Gastroesophageal sphincter (tissue), 4 donors: ENCODE measurements at regions not wholly inside any gene's neighbourhood (a gene's known extent, or its start where the extent isn't known, plus 50 kb on each side); places are given as distances from the start of the nearest gene placed in this dataset.
"Not testable (repeated sequence)": the region's sequence is repeated elsewhere in the genome, so short reads cannot be mapped to it uniquely, and the experiment has no call there.

Experiments
- ATAC-seq: fragments of 150-250 bp; one replicate; pipeline ENCODE4 v1.9.1; 2016; ENCODE audit warnings: mild to moderate bottlenecking, moderate library complexity
- H3K27ac ChIP-seq, 4 donors: fragments of 200-600 bp; sonication (generic) in 3 of 4; 1 replicate in 3 of 4; 2 replicates in 1 of 4; pipeline ENCODE4 v1.5.1; 2016 to 2019
- H3K27me3 ChIP-seq: fragments of 200-600 bp; sonication (generic); one replicate; pipeline ENCODE4 v1.5.1; 2019
- H3K36me3 ChIP-seq, 2 donors: fragments of 200-600 bp; sonication (generic); one replicate each; pipeline ENCODE4 v1.5.1; 2019; ENCODE audit warnings: control low read depth in 1 of 2
- H3K4me1 ChIP-seq, 3 donors: fragments of 200-600 bp; sonication (generic); 1 replicate in 2 of 3; 2 replicates in 1 of 3; pipeline ENCODE4 v1.5.1; 2016 to 2019; ENCODE audit warnings: control low read depth in 2 of 3
- H3K4me3 ChIP-seq, 2 donors: fragments of 200-600 bp; sonication (generic); one replicate each; pipeline ENCODE4 v1.5.1; 2019; ENCODE audit warnings: mild to moderate bottlenecking in 1 of 2, moderate library complexity in 1 of 2
- H3K9me3 ChIP-seq, 3 donors: fragments of 200-600 bp; sonication (generic); one replicate each; pipeline ENCODE4 v1.5.1; 2017 to 2019; ENCODE audit warnings: control low read depth in 2 of 3
- CTCF ChIP-seq, 4 experiments: fragments of 200-600 bp in 2 of 4; fragments of 450-650 bp in 2 of 4; sonication (generic) in 1 of 4; IDR thresholded peaks; one replicate each; pipeline ENCODE4 v1.5.1; 2017 to 2019; ENCODE audit warnings: antibody characterized with exemption in 4 of 4, mild to moderate bottlenecking in 2 of 4, moderate library complexity in 2 of 4
- EP300 ChIP-seq: sonication (generic); formaldehyde crosslinking; IDR thresholded peaks from one replicate; pipeline ENCODE4 v1.6.1; 2017; ENCODE audit warnings: antibody characterized with exemption, mild to moderate bottlenecking
- POLR2A ChIP-seq, 2 donors: fragments of 450-650 bp; IDR thresholded peaks; one replicate each; pipeline ENCODE4 v1.6.1; 2017; ENCODE audit warnings: antibody characterized with exemption in 2 of 2, mild to moderate bottlenecking in 2 of 2, moderate library complexity in 1 of 2
- POLR2AphosphoS5 ChIP-seq: sonication (generic); formaldehyde crosslinking; IDR thresholded peaks from one replicate; pipeline ENCODE4 v1.6.1; 2017; ENCODE audit warnings: antibody characterized with exemption
- WGBS, 2 donors: methylation state at CpG; one replicate each; pipeline ENCODE4 v1.1.5; 2018; ENCODE audit warnings: low coverage in 1 of 2; 5-methylcytosine and 5-hydroxymethylcytosine counted together

GRCh38 chr3:38960953-38961622 lies 90.7 kb downstream of the SCN11A start:
- H3K9me3 ChIP-seq: no peaks in the 10 kb centered on the region
- H3K36me3 ChIP-seq: no peaks in the 10 kb centered on the region
- TF ChIP-seq CTCF (IDR thresholded peaks at IDR 0.05): peak; percentile 6 to 44 (median 15)
- TF ChIP-seq POLR2AphosphoS5: no peak
- no peak for TF ChIP-seq POLR2A (IDR thresholded peaks at IDR 0.05)
- TF ChIP-seq EP300: no peak
- no peak overlapping the region for H3K4me3 ChIP-seq
- no peaks in the 10 kb centered on the region for H3K27me3 ChIP-seq
- no peaks in the 10 kb centered on the region for H3K4me1 ChIP-seq
- WGBS, 2 donors: 3% methylated on average over 4 to 5 of the region's 5 CpGs
- ATAC-seq: no peak
- H3K27ac ChIP-seq: no peak overlapping the region

- H3K9me3 ChIP-seq: no peaks in the 10 kb centered on the region
- ATAC-seq: no peak
- H3K4me1 ChIP-seq: no peaks in the 10 kb centered on the region
- 35 to 53% methylated on average over 2 to 5 of the region's 8 CpGs for WGBS, 2 donors
- no peak overlapping the region for H3K27ac ChIP-seq
- TF ChIP-seq POLR2A (IDR thresholded peaks at IDR 0.05) (no peak), EP300 (no peak), CTCF (IDR thresholded peaks at IDR 0.05) (no peak), POLR2AphosphoS5 (no peak)
- no peak overlapping the region for H3K4me3 ChIP-seq
- no peaks in the 10 kb centered on the region for H3K27me3 ChIP-seq
- H3K36me3 ChIP-seq: no peaks in the 10 kb centered on the region
Observed at GRCh38 chr3:38960042-38960622, 91.6 kb downstream of the SCN11A start.

GRCh38 chr3:38958026-38958720 lies 93.6 kb downstream of the SCN11A start:
- no peaks in the 10 kb centered on the region for H3K27me3 ChIP-seq
- H3K27ac ChIP-seq: no peak overlapping the region
- no peaks in the 10 kb centered on the region for H3K36me3 ChIP-seq
- ATAC-seq: no peak
- H3K9me3 ChIP-seq: no peaks in the 10 kb centered on the region
- TF ChIP-seq EP300 (no peak), POLR2A (IDR thresholded peaks at IDR 0.05) (no peak), POLR2AphosphoS5 (no peak), CTCF (IDR thresholded peaks at IDR 0.05) (no peak)
- no peak overlapping the region for H3K4me3 ChIP-seq
- 80 to 85% methylated on average over 2 to 5 of the region's 5 CpGs for WGBS, 2 donors
- no peaks in the 10 kb centered on the region for H3K4me1 ChIP-seq

- H3K36me3 ChIP-seq: no peaks in the 10 kb centered on the region
- no peak overlapping the region for H3K4me3 ChIP-seq
- H3K27me3 ChIP-seq: no peaks in the 10 kb centered on the region
- WGBS, 2 donors: 65 to 75% methylated on average over 1 to 2 of the region's 6 CpGs
- H3K4me1 ChIP-seq: no peaks in the 10 kb centered on the region
- H3K27ac ChIP-seq: no peak overlapping the region
- ATAC-seq: no peak
- TF ChIP-seq EP300 (no peak), CTCF (IDR thresholded peaks at IDR 0.05) (no peak), POLR2A (IDR thresholded peaks at IDR 0.05) (no peak), POLR2AphosphoS5 (no peak)
- no peaks in the 10 kb centered on the region for H3K9me3 ChIP-seq
Observed at GRCh38 chr3:38957296-38957695, 94.4 kb downstream of the SCN11A start.

GRCh38 chr3:38952721-38953120 lies 99.0 kb downstream of the SCN11A start:
- Histone ChIP-seq H3K36me3 (no peaks in the 10 kb centered on the region), H3K27ac (no peak overlapping the region), H3K27me3 (no peaks in the 10 kb centered on the region), H3K9me3 (no peaks in the 10 kb centered on the region), H3K4me3 (no peak overlapping the region), H3K4me1 (no peaks in the 10 kb centered on the region)
- WGBS, 2 donors: 82 to 86% methylated on average over 1 of the region's 1 CpG
- TF ChIP-seq POLR2AphosphoS5 (no peak), POLR2A (IDR thresholded peaks at IDR 0.05) (no peak), EP300 (no peak), CTCF (IDR thresholded peaks at IDR 0.05) (no peak)
- ATAC-seq: no peak

GRCh38 chr3:38951167-38951566 lies 100.6 kb downstream of the SCN11A start:
- not testable (repeated sequence) for H3K27me3 ChIP-seq, H3K9me3 ChIP-seq, H3K4me1 ChIP-seq, H3K4me3 ChIP-seq, H3K36me3 ChIP-seq, H3K27ac ChIP-seq, ATAC-seq
- no CpG with 5 or more reads among the region's 33 CpGs for WGBS, 2 donors
